ENCODE measurements at regions not wholly inside any gene's neighbourhood (a gene's known extent, or its start where the extent isn't known, plus 50 kb on each side); places are given as distances from the start of the nearest gene placed in this dataset.

DNA sequence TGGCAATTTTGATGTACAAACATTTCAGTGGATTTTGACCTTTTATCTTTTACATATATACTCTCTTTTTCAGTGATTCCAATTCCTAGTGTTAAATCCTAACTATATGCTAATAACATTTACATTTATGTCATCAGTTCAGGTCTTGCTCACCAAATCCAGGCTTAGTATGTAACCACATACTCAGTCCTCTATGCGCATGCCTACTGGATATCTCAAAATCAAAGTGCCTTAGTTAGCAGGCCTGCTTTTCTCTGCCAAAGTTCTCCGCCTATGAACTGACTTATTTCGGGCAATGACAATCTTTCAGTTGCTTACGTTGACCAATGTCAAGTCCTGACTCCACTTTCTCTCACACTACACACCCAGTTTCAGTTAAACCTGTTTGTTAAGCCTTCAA, 478.5 kb upstream of the SLITRK1 start:
- Histone ChIP-seq H4K20me1 (ENCODE audit: control insufficient read depth, insufficient read depth) (no peaks in the 10 kb centered on the region), H3K4me2 (ENCODE audit: control insufficient read depth, insufficient read depth) (no peak overlapping the region), H3K36me3 (ENCODE audit: control insufficient read depth in 2 of 2, insufficient read depth in 2 of 2, low read length in 1 of 2) (no peaks in the 10 kb centered on the region), H2AFZ (ENCODE audit: control insufficient read depth, low read depth, low read length) (no peak overlapping the region), H3K9me3 (replicated peaks; ENCODE audit: control insufficient read depth, insufficient read depth, low read length) (no peaks in the 10 kb centered on the region), H3K27me3 (replicated peaks in 1 of 2; ENCODE audit: control insufficient read depth in 2 of 2, insufficient read depth in 2 of 2, low read length in 1 of 2) (no peaks in the 10 kb centered on the region), H3K4me3 (no peak overlapping the region), H3K4me1 (ENCODE audit: control insufficient read depth, insufficient read depth, low read length) (no peaks in the 10 kb centered on the region), H3K27ac (ENCODE audit: control insufficient read depth, insufficient read depth) (no peak overlapping the region), H3K79me2 (ENCODE audit: control insufficient read depth, insufficient read depth, low read length) (no peaks in the 10 kb centered on the region), H3K9ac (ENCODE audit: control insufficient read depth, insufficient read depth, low read length) (no peak overlapping the region)
- ChIA-PET SMC1A (ENCODE audit: uncharacterized antibody, unreplicated experiment) (no interaction called here), POLR2A (no interaction called here), RAD21 (ENCODE audit: unreplicated experiment) (no interaction called here), CTCF (no interaction called here)
- no peak for ATAC-seq
- no TSS peak for BruUV-seq (replicated peaks)
- FAIRE-seq = no peak
- intact Hi-C loops (cut with micrococcal nuclease; ENCODE audit: unreplicated experiment) (no loop called here), in situ Hi-C loops (cut with MboI) (no loop called here)
- no peak for DNase-seq (ENCODE audit: low read depth, low spot score)
- 13% methylated on average over 4 of the region's 4 CpGs for WGBS (ENCODE audit: insufficient coverage, insufficient replicate concordance, low lambda C conversion rate, missing lambda C conversion rate)
- TF ChIP-seq BMI1 (IDR thresholded peaks at IDR 0.05; ENCODE audit: borderline replicate concordance) = no peak
- no peak for TF ChIP-seq BCL11A (IDR thresholded peaks at IDR 0.05; ENCODE audit: low read depth, low read length)
- no peak for TF ChIP-seq TCF7 (IDR thresholded peaks at IDR 0.05; ENCODE audit: borderline replicate concordance)
- TF ChIP-seq RELB (IDR thresholded peaks at IDR 0.05; ENCODE audit: low read depth) = no peak
- no peak for TF ChIP-seq NFYA (IDR thresholded peaks at IDR 0.05; ENCODE audit: borderline replicate concordance, low read depth, low read length)
- TF ChIP-seq ESRRA (IDR thresholded peaks at IDR 0.05; ENCODE audit: low read length) = no peak
- TF ChIP-seq LARP7 (IDR thresholded peaks at IDR 0.05) = no peak
- no peak for TF ChIP-seq FOS (IDR thresholded peaks at IDR 0.05; ENCODE audit: borderline replicate concordance, extremely low read depth, insufficient read length)
- no peak for TF ChIP-seq NR2F1 (conservative IDR thresholded peaks at IDR 0.05)
- TF ChIP-seq EP300 (IDR thresholded peaks at IDR 0.05; ENCODE audit: borderline replicate concordance in 1 of 2, control insufficient read depth in 1 of 2, low read depth in 2 of 2, low read length in 2 of 2) = no peak
- no peak for TF ChIP-seq ATF3 (IDR thresholded peaks at IDR 0.05; ENCODE audit: borderline replicate concordance, extremely low read depth, low read depth, low read length)
- TF ChIP-seq GATAD2B (conservative IDR thresholded peaks at IDR 0.05; ENCODE audit: low read depth) = no peak
